Mucosa of gallbladder (tissue), 1 donor: ENCODE measurements at regions not wholly inside any gene's neighbourhood (a gene's known extent, or its start where the extent isn't known, plus 50 kb on each side); places are given as distances from the start of the nearest gene placed in this dataset.

Experiments
- DNase-seq: peaks from one replicate; pipeline ENCODE4 v3.0.0-alpha.2; 2020; ENCODE audit warnings: low spot score
- donor health status: DM: no; HTN: no; CAD: no.

DNA sequence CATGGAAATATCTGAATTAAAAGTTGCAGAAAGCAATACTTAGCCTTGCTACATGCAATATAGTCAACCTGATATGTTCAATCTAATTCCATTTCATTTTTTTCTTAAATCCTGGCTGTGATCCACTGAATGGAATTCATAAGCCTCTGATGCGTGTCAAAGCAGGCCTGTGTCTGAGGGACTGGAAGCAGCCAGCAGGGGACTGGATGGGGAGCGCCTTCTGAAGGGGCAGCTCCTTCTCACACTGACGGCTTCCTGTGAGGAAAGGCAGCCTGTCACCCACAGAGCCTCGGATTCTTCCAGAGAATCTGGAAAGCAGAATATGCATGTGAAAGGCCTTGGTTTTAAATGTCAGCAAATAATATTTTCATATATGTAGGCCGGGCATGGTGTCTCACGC is 73.5 kb downstream of the KCNF1 start:
- no peak for DNase-seq

DNA sequence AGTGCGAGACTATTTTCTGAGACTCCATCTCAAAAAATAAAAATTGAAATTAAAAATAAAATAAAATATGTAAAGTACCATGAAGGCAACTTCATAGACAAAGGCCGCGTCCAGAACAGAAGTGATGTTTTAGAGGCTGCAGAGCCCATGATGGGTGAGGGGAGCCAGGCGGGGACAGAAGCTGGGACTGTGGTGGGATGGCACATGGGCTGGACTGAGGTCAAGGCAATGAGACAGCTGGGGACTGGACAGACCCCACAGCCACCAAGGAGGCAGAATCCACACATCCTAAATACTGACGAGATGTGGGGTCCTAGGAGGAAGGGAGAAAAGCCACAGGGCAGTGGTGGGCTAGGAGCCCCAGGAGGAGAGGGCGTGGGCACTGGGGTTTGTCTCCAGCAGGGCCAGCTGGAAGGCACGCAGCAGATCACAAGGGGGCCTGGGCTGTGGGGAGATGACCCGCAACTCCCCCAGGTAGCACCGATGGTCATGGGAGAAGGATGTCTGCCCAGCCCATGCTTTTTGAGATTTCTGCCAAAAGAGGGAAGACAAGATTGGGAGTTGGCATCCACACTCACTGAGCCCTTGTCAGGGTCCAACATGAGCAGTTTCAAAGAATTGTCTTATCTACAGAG is 74.3 kb downstream of the KCNF1 start:
- DNase-seq = no peak

- DNase-seq = no peak
These were observed 75.7 kb downstream of the KCNF1 start for GRCh38 chr2:10987439-10987838.

DNA sequence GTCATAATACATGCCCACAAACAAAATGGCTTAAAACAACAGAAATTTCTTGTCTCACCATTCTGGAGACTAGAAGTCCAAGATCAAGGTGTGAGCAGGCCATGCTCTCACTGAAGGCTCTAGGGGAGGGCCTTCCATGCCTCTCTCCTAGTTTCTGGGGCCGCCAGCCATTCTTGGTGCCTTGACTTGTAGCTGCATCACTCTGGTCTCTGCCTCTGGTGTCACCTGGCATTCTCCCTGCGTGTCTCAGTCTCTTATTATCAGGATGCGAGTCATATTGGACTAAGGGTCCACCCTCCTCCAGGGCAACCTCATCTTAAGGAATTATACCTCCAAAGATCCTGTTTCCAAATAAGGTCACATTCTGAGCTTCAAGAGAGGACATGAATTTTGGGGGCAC is 76.1 kb downstream of the KCNF1 start:
- DNase-seq = no peak

- DNase-seq = no peak
These were observed 77.4 kb downstream of the KCNF1 start for GRCh38 chr2:10989151-10989550.

GRCh38 chr2:10989782-10990181 is 78.0 kb downstream of the KCNF1 start:
- DNase-seq = no peak

- DNase-seq = no peak
These were observed 78.9 kb downstream of the KCNF1 start for GRCh38 chr2:10990561-10991111.

DNA sequence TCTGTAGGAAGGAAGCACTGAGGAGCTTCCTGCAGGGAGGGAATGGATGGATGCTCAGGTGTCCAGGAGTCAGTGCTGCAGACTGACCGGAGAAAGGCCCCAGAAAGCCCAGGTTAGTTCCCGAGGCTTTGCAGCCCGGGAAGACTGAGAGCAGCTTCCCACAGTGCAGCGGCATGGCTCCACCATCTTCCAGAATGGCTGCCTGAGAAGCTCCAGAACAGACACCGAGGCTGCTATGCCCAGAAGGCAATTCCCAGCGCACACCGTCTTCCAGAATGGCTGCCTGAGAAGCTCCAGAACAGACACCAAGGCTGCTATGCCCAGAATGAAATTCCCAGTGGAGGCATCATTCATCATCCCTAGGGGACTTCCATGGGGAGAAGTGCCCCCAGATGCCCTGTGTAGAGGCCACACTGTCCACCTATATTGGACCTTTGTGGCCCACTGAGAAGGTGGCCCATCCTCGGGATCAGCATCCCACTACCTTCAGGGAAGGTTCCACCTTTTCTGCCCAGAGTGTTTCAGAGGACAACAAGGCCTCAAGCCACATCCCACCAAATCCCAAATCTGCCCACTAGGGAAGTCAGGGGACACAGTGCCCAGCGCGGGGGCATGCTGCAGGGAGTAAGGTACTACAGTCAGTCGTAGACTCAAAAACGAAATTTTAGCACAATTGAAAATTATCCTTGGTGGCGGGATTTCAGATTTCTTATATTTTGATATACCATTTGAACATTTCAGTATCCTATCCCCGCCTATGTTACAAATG is 80.5 kb downstream of the KCNF1 start:
- no peak for DNase-seq

DNA sequence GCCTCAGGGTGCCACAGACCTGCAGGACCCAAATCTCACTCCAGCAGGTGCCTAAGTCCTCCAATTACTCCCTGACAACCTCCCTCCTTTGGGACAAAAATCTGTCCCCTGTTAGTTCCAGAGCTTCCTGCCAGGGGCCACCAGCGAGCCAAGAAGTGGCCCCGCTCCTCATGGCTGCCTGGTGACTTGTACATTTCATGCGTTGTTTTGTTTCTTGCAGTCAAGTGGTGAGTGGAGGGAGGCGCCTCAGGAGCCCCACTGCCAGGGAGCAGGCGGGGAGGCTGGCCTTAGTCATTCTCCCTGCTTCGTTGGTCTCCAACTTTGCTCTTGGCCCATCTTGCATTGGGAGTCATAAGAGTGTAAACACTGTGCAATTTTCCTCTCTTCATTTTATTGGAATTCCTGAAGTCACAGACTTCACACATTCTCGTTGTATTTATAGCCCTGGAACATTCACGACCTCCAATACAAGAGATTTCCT is 81.3 kb downstream of the KCNF1 start:
- DNase-seq = no peak

GRCh38 chr2:10995366-10995970 is 83.7 kb downstream of the KCNF1 start:
- DNase-seq = no peak

DNA sequence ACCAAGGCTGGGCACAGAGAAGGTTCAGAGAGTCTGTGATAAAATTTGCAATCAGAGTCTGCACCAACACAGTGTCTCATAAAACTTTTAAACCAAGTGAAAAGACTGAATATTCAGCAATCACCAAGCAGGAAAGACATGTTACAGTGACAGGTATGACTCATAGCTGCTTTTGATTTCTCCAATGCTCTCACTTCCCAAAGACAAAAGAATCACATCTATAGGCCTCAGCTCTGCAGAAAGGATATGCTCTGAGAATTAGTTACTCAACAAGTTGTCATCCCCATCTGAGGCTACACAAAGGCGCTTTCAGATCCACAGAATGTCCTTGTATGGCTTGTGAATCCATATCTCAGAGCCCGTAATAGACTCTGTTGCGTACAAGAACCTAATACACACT is 92.5 kb downstream of the KCNF1 start:
- no peak for DNase-seq

GRCh38 chr2:11005032-11005431 is 93.3 kb downstream of the KCNF1 start:
- DNase-seq = no peak

DNA sequence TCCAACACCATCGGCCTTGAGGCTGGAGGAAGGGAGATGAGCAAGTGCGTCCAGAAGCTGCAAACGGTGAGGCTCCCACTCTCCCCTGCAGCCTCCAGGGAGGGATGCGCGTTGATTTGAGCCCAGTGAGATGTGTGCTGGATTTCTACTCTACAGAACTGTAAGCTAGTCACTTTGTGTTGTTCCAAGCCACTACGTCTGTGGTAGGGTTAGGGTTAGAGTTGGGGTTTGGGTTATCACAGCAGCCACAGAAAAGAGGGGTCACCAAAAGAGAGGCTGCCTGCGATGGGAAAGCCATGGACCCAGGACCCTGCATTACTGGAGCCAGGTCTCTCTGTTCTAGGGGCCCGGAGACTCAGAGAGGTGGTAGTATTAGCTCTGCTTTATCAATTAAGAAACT is 94.5 kb downstream of the KCNF1 start:
- no peak for DNase-seq

- DNase-seq = no peak
These were observed 95.9 kb downstream of the KCNF1 start for GRCh38 chr2:11007331-11008264.

- no peak for DNase-seq
These were observed 97.0 kb downstream of the KCNF1 start for GRCh38 chr2:11008773-11009172.

GRCh38 chr2:11009176-11009575 is 97.4 kb downstream of the KCNF1 start:
- DNase-seq = no peak

GRCh38 chr2:11009891-11010290 is 98.2 kb downstream of the KCNF1 start:
- DNase-seq = no peak

- DNase-seq = no peak
These were observed 99.6 kb downstream of the KCNF1 start for GRCh38 chr2:11011359-11011758.

GRCh38 chr2:11012131-11012693 is 100.5 kb downstream of the KCNF1 start:
- DNase-seq = no peak

GRCh38 chr2:11013196-11013595 is 101.5 kb downstream of the KCNF1 start:
- DNase-seq = no peak

- no peak for DNase-seq
These were observed 102.3 kb downstream of the KCNF1 start for GRCh38 chr2:11014026-11014425.
